ENCODE measurements at regions not wholly inside any gene's neighbourhood (a gene's known extent, or its start where the extent isn't known, plus 50 kb on each side); places are given as distances from the start of the nearest gene placed in this dataset.

GRCh38 chr14:101230161-101230850, 326.8 kb upstream of the RTL1 start:
- Mint-ChIP-seq H3K27me3 (ENCODE audit: insufficient read depth, low read depth, poor library complexity) (peaks cover 5% of the 10 kb centered on the region), H3K9me3 (no peaks in the 10 kb centered on the region), H3K36me3 (ENCODE audit: low read depth) (no peaks in the 10 kb centered on the region), H3K4me1 (peaks cover 14% of the 10 kb centered on the region), H3K4me3 (no peak overlapping the region), H3K27ac (no peak overlapping the region)
- H3K4me3 ChIP-seq = no peak overlapping the region
- H3K79me2 ChIP-seq (replicated peaks; ENCODE audit: insufficient read depth) = no peaks in the 10 kb centered on the region
- ATAC-seq (no peak), DNase-seq (ENCODE audit: low spot score) (peak; percentile 13)
- H3K27ac ChIP-seq (ENCODE audit: low read depth) = no peak overlapping the region
- H3K27me3 ChIP-seq (ENCODE audit: insufficient read depth) = no peaks in the 10 kb centered on the region
- H4K20me1 ChIP-seq (replicated peaks; ENCODE audit: insufficient read depth) = no peaks in the 10 kb centered on the region
- TF ChIP-seq ETS1 (IDR thresholded peaks at IDR 0.05) = no peak
- TF ChIP-seq EZH2phosphoT487 (IDR thresholded peaks at IDR 0.05; ENCODE audit: unreplicated experiment) = no peak
- no peak for TF ChIP-seq CREB1 (CRISPR knock-in tag; IDR thresholded peaks at IDR 0.05; ENCODE audit: low read depth)
- no peak for TF ChIP-seq REST (IDR thresholded peaks at IDR 0.05; ENCODE audit: unreplicated experiment)
- no peak for TF ChIP-seq CTCF (conservative IDR thresholded peaks at IDR 0.05; ENCODE audit: low read depth in 2 of 2)
- TF ChIP-seq ZNF462 (CRISPR knock-in tag; IDR thresholded peaks at IDR 0.05) = no peak
- TF ChIP-seq ZNF114 (CRISPR knock-in tag; IDR thresholded peaks at IDR 0.05) = no peak
- TF ChIP-seq ZNF331 (CRISPR knock-in tag; IDR thresholded peaks at IDR 0.05; ENCODE audit: low read depth) = no peak
- no peak for TF ChIP-seq POLR2AphosphoS5 (IDR thresholded peaks at IDR 0.05; ENCODE audit: low read depth)
- TF ChIP-seq NANOG (IDR thresholded peaks at IDR 0.05; ENCODE audit: borderline replicate concordance) = no peak
- H3F3A ChIP-seq (replicated peaks; ENCODE audit: low read depth) = no peaks in the 10 kb centered on the region
- no peaks in the 10 kb centered on the region for H3K9me2 ChIP-seq (ENCODE audit: insufficient read depth)
- no peaks in the 10 kb centered on the region for H3K4me1 ChIP-seq (ENCODE audit: insufficient read depth)
- no peaks in the 10 kb centered on the region for H3K36me3 ChIP-seq (ENCODE audit: insufficient read depth)
- H2AFZ ChIP-seq = no peak overlapping the region
- no peak overlapping the region for H3K4me2 ChIP-seq
